Stomach (tissue), 8 donors: ENCODE measurements at regions not wholly inside any gene's neighbourhood (a gene's known extent, or its start where the extent isn't known, plus 50 kb on each side); places are given as distances from the start of the nearest gene placed in this dataset.

Experiments used
- DNase-seq, 2 donors: peaks; one replicate each; pipeline versions ENCODE4 v3.0.0 to v3.0.0-alpha.2; 2013 to 2019
- H3K27ac ChIP-seq, 5 donors: fragments of 200-600 bp in 4 of 5; sonication (generic) in 4 of 5; one replicate each; pipeline ENCODE4 v1.5.1; 2013 to 2019; ENCODE audit warnings: mild to moderate bottlenecking in 1 of 5, moderate library complexity in 1 of 5
- H3K27me3 ChIP-seq, 3 donors: fragments of 200-600 bp; sonication (generic); one replicate each; pipeline ENCODE4 v1.5.1; 2017 to 2019; ENCODE audit warnings: mixed run types in 1 of 3
- H3K36me3 ChIP-seq, 4 donors: fragments of 200-600 bp; sonication (generic); 1 replicate in 3 of 4; 2 replicates in 1 of 4; pipeline ENCODE4 v1.5.1; 2016 to 2019
- H3K4me1 ChIP-seq, 4 donors: fragments of 200-600 bp; sonication (generic); one replicate each; pipeline ENCODE4 v1.5.1; 2016 to 2019
- H3K4me3 ChIP-seq, 4 donors: fragments of 200-600 bp; sonication (generic) in 3 of 4; one replicate each; pipeline ENCODE4 v1.5.1; 2016 to 2019; ENCODE audit warnings: mild to moderate bottlenecking in 1 of 4
- H3K9me3 ChIP-seq, 4 donors: fragments of 200-600 bp; sonication (generic); one replicate each; pipeline ENCODE4 v1.5.1; 2016 to 2019
- CTCF ChIP-seq, 7 experiments: fragments of 450-650 bp in 4 of 7; fragments of 200-600 bp in 3 of 7; sonication (generic) in 3 of 7; IDR thresholded peaks; one replicate each; pipeline ENCODE4 v1.5.1; 2016 to 2019; ENCODE audit warnings: antibody characterized with exemption in 7 of 7, control low read depth in 2 of 7, mild to moderate bottlenecking in 1 of 7
- EP300 ChIP-seq: sonication (generic); formaldehyde crosslinking; IDR thresholded peaks from one replicate; pipeline ENCODE4 v1.6.1; 2017; ENCODE audit warnings: antibody characterized with exemption
- POLR2A ChIP-seq, 4 donors: fragments of 450-650 bp; IDR thresholded peaks; one replicate each; pipeline ENCODE4 v1.6.1; 2016; ENCODE audit warnings: antibody characterized with exemption in 4 of 4, control low read depth in 2 of 4, mild to moderate bottlenecking in 1 of 4, moderate library complexity in 1 of 4
- POLR2AphosphoS5 ChIP-seq, 3 donors: sonication (generic); formaldehyde crosslinking; IDR thresholded peaks; one replicate each; pipeline ENCODE4 v1.6.1; 2016; ENCODE audit warnings: antibody characterized with exemption in 3 of 3
- WGBS, 5 donors: extraction: QIAGEN DNeasy Blood & Tissue Kit in 3 of 5; methylation state at CpG; one replicate each; pipeline versions ENCODE4 v1.1.5 to v1.1.7; 2013 to 2018; 5-methylcytosine and 5-hydroxymethylcytosine counted together
- intact Hi-C: fragments of 100-400 bp; cut with DNase I; formaldehyde crosslinking; loops from one replicate; pipeline ENCODE4 v1.15.1; 2023; ENCODE audit warnings: low total_unique reads
- donor health status: healthy with polysubstance abuse.
- donor health status: Bipolar disorder and iron deficiency.
- donor health status: healthy.

- intact Hi-C loops = no loop called here
- Histone ChIP-seq H3K4me1 (no peaks in the 10 kb centered on the region), H3K9me3 (no peaks in the 10 kb centered on the region), H3K4me3 (no peak overlapping the region), H3K36me3 (no peaks in the 10 kb centered on the region), H3K27ac (no peak overlapping the region), H3K27me3 (no peaks in the 10 kb centered on the region)
- DNase-seq = no peak
- 68 to 74% (median 70%) methylated on average over 2 of the region's 2 CpGs for WGBS, 5 donors
- TF ChIP-seq POLR2AphosphoS5 (IDR thresholded peaks at IDR 0.05) (no peak), POLR2A (IDR thresholded peaks at IDR 0.05) (no peak), CTCF (IDR thresholded peaks at IDR 0.05) (no peak), EP300 (no peak)
These were observed 294.2 kb downstream of the PCDH17 start for GRCh38 chr13:57925751-57926150.

GRCh38 chr13:57932061-57932460 lies 300.5 kb downstream of the PCDH17 start:
- 79 to 92% (median 90%) methylated on average over 1 of the region's 1 CpG for WGBS, 5 donors
- no peak overlapping the region for H3K4me3 ChIP-seq
- H3K27ac ChIP-seq = no peak overlapping the region
- no peaks in the 10 kb centered on the region for H3K27me3 ChIP-seq
- no peaks in the 10 kb centered on the region for H3K4me1 ChIP-seq
- no peaks in the 10 kb centered on the region for H3K36me3 ChIP-seq
- TF ChIP-seq CTCF (IDR thresholded peaks at IDR 0.05) (no peak), POLR2A (IDR thresholded peaks at IDR 0.05) (no peak), POLR2AphosphoS5 (IDR thresholded peaks at IDR 0.05) (no peak), EP300 (no peak)
- no peak for DNase-seq
- intact Hi-C loops = no loop called here
- no peaks in the 10 kb centered on the region for H3K9me3 ChIP-seq

- intact Hi-C loops = no loop called here
- WGBS, 5 donors = 82 to 96% (median 86%) methylated on average over 1 of the region's 1 CpG
These were observed 302.1 kb downstream of the PCDH17 start for GRCh38 chr13:57933606-57934005.

GRCh38 chr13:57935965-57936364 lies 304.4 kb downstream of the PCDH17 start:
- Histone ChIP-seq H3K36me3 (no peaks in the 10 kb centered on the region), H3K4me1 (no peaks in the 10 kb centered on the region), H3K4me3 (no peak overlapping the region), H3K27me3 (no peaks in the 10 kb centered on the region), H3K27ac (no peak overlapping the region), H3K9me3 (no peaks in the 10 kb centered on the region)
- intact Hi-C loops = no loop called here
- TF ChIP-seq POLR2A (IDR thresholded peaks at IDR 0.05) = no peak
- no peak for TF ChIP-seq POLR2AphosphoS5 (IDR thresholded peaks at IDR 0.05)
- TF ChIP-seq EP300 = no peak
- no peak for TF ChIP-seq CTCF (IDR thresholded peaks at IDR 0.05)
- 60 to 91% (median 89%) methylated on average over 3 of the region's 3 CpGs for WGBS, 5 donors
- no peak for DNase-seq

More at GRCh38 chr13:57933606-57934005, 302.1 kb downstream of the PCDH17 start:
- Histone ChIP-seq H3K27ac (no peak overlapping the region), H3K36me3 (no peaks in the 10 kb centered on the region), H3K9me3 (no peaks in the 10 kb centered on the region), H3K4me3 (no peak overlapping the region), H3K27me3 (no peaks in the 10 kb centered on the region), H3K4me1 (no peaks in the 10 kb centered on the region)
- TF ChIP-seq POLR2A (IDR thresholded peaks at IDR 0.05) = no peak
- no peak for TF ChIP-seq EP300
- no peak for TF ChIP-seq POLR2AphosphoS5 (IDR thresholded peaks at IDR 0.05)
- no peak for TF ChIP-seq CTCF (IDR thresholded peaks at IDR 0.05)
- DNase-seq = no peak
